ENCODE measurements at regions not wholly inside any gene's neighbourhood (a gene's known extent, or its start where the extent isn't known, plus 50 kb on each side); places are given as distances from the start of the nearest gene placed in this dataset.

- no peak for DNase-seq (ENCODE audit: low spot score)
Measured at GRCh38 chr3:168889666-168890065, 773.8 kb downstream of the MECOM start.

- no peak for DNase-seq (ENCODE audit: low spot score)
Measured at GRCh38 chr3:168888781-168889180, 774.7 kb downstream of the MECOM start.

- DNase-seq (ENCODE audit: low spot score), result no peak
Measured at GRCh38 chr3:168885028-168885427, 778.5 kb downstream of the MECOM start.

GRCh38 chr3:168884353-168884903 lies 779.1 kb downstream of the MECOM start:
- no peak for DNase-seq (ENCODE audit: low spot score)

GRCh38 chr3:168883145-168883544 lies 780.4 kb downstream of the MECOM start:
- DNase-seq (ENCODE audit: low spot score), result no peak

- DNase-seq (ENCODE audit: low spot score), result no peak
Measured at GRCh38 chr3:168881804-168882203, 781.7 kb downstream of the MECOM start.

GRCh38 chr3:168878655-168879054 lies 782.9 kb upstream of the GOLIM4 start:
- DNase-seq (ENCODE audit: low spot score), result no peak

- no peak for DNase-seq (ENCODE audit: low spot score)
Measured at GRCh38 chr3:168877899-168878298, 782.2 kb upstream of the GOLIM4 start.

- no peak for DNase-seq (ENCODE audit: low spot score)
Measured at GRCh38 chr3:168876346-168877035, 780.8 kb upstream of the GOLIM4 start.

- no peak for DNase-seq (ENCODE audit: low spot score)
Measured at GRCh38 chr3:168872826-168873225, 777.1 kb upstream of the GOLIM4 start.

- no peak for DNase-seq (ENCODE audit: low spot score)
Measured at GRCh38 chr3:168870892-168871291, 775.2 kb upstream of the GOLIM4 start.

GRCh38 chr3:168865022-168865551 lies 769.4 kb upstream of the GOLIM4 start:
- peak; percentile 4 for DNase-seq (ENCODE audit: low spot score)

- DNase-seq (ENCODE audit: low spot score), result no peak
Measured at GRCh38 chr3:168864107-168865021, 768.6 kb upstream of the GOLIM4 start.

- no peak for DNase-seq (ENCODE audit: low spot score)
Measured at GRCh38 chr3:168863561-168863960, 767.8 kb upstream of the GOLIM4 start.

GRCh38 chr3:168862466-168862865 lies 766.7 kb upstream of the GOLIM4 start:
- no peak for DNase-seq (ENCODE audit: low spot score)

- no peak for DNase-seq (ENCODE audit: low spot score)
Measured at GRCh38 chr3:168860592-168860991, 764.9 kb upstream of the GOLIM4 start.

- DNase-seq (ENCODE audit: low spot score), result no peak
Measured at GRCh38 chr3:168860028-168860427, 764.3 kb upstream of the GOLIM4 start.

GRCh38 chr3:168859574-168859973 lies 763.9 kb upstream of the GOLIM4 start:
- no peak for DNase-seq (ENCODE audit: low spot score)

GRCh38 chr3:168859143-168859542 lies 763.4 kb upstream of the GOLIM4 start:
- no peak for DNase-seq (ENCODE audit: low spot score)

- DNase-seq (ENCODE audit: low spot score), result no peak
Measured at GRCh38 chr3:168858327-168858726, 762.6 kb upstream of the GOLIM4 start.

GRCh38 chr3:168850109-168850508 lies 754.4 kb upstream of the GOLIM4 start:
- DNase-seq (ENCODE audit: low spot score), result no peak

GRCh38 chr3:168847291-168847883 lies 751.7 kb upstream of the GOLIM4 start:
- peak; percentile 29 for DNase-seq (ENCODE audit: low spot score)

Measured in activated CD4-positive, alpha-beta T cell treated with anti-CD3 and anti-CD28 coated beads, Interleukin-2, Interleukin-4, amounts not matched to agents 100 ng/mL and 50 ng/mL, durations not matched to agents 16 hours and 8 hours (primary cell).